Body of pancreas (tissue), 4 donors: ENCODE measurements at regions not wholly inside any gene's neighbourhood (a gene's known extent, or its start where the extent isn't known, plus 50 kb on each side); places are given as distances from the start of the nearest gene placed in this dataset.

Experiments
- POLR2A ChIP-seq, 3 donors: fragments of 450-650 bp; IDR thresholded peaks; one replicate each; pipeline ENCODE4 v1.6.1; 2016; ENCODE audit warnings: antibody characterized with exemption in 3 of 3, mild to moderate bottlenecking in 2 of 3
- TF ChIP-seq, protein P1 (sequence below), 7 experiments: fragments of 450-650 bp in 4 of 7; fragments of 200-600 bp in 3 of 7; sonication (generic) in 3 of 7; IDR thresholded peaks; one replicate each; pipeline ENCODE4 v1.5.1; 2016 to 2019; ENCODE audit warnings: antibody characterized with exemption in 7 of 7

DNA sequence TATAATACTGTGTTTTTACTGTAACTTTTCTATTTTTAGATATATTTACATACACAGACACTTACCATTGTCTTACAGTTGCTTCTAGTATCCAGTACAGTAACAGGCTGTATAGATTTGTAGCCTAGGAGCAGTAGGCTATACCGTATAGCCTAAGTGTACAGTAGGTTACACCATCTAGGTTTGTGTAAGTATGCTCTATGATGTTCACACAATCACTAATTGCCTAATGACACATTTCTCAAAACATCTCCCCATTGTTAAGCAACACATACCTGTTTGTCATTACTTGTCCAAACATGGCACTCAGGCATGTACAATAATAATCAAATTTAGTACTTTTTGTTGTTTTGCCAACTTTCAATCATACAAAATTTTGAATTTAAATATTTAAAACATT is 757.3 kb downstream of the DOK5 start:
- TF ChIP-seq, protein P1, sequence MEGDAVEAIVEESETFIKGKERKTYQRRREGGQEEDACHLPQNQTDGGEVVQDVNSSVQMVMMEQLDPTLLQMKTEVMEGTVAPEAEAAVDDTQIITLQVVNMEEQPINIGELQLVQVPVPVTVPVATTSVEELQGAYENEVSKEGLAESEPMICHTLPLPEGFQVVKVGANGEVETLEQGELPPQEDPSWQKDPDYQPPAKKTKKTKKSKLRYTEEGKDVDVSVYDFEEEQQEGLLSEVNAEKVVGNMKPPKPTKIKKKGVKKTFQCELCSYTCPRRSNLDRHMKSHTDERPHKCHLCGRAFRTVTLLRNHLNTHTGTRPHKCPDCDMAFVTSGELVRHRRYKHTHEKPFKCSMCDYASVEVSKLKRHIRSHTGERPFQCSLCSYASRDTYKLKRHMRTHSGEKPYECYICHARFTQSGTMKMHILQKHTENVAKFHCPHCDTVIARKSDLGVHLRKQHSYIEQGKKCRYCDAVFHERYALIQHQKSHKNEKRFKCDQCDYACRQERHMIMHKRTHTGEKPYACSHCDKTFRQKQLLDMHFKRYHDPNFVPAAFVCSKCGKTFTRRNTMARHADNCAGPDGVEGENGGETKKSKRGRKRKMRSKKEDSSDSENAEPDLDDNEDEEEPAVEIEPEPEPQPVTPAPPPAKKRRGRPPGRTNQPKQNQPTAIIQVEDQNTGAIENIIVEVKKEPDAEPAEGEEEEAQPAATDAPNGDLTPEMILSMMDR (IDR thresholded peaks at IDR 0.05) = no peak
- TF ChIP-seq POLR2A (IDR thresholded peaks at IDR 0.05) = no peak
